ENCODE measurements at regions not wholly inside any gene's neighbourhood (a gene's known extent, or its start where the extent isn't known, plus 50 kb on each side); places are given as distances from the start of the nearest gene placed in this dataset.
A peak's percentile ranks its signal among the peaks of the same experiment; 100 is the strongest.

DNA sequence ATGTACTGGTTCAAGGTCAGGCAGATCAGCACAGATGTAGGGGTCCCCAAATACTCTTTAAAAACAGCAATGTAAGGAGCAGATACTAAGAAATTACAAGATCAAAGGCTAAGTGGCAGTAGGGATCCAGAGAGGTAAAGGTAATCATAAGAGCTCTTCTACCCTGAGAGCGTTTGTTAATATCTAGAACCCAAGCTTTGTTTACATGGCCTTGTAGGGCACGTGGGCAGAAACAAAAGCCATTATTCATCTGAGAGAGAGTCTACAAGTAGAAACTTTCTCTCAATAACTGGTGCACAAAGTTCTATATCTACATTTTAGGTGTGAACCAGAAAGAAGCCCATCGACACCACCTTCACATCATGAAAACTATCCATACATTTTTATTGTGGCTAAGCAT, 225.6 kb upstream of the PCDH10 start:
- H4K20me1 ChIP-seq (ENCODE audit: insufficient read depth, low read length): no peaks in the 10 kb centered on the region
- H3K79me2 ChIP-seq (ENCODE audit: insufficient read depth, low read length): no peaks in the 10 kb centered on the region
- H2AFZ ChIP-seq (ENCODE audit: low read depth, low read length): 0 out of 2 replicates have a peak overlapping the region, but pooled peaks have one; percentile 7
- TF ChIP-seq, protein P1, sequence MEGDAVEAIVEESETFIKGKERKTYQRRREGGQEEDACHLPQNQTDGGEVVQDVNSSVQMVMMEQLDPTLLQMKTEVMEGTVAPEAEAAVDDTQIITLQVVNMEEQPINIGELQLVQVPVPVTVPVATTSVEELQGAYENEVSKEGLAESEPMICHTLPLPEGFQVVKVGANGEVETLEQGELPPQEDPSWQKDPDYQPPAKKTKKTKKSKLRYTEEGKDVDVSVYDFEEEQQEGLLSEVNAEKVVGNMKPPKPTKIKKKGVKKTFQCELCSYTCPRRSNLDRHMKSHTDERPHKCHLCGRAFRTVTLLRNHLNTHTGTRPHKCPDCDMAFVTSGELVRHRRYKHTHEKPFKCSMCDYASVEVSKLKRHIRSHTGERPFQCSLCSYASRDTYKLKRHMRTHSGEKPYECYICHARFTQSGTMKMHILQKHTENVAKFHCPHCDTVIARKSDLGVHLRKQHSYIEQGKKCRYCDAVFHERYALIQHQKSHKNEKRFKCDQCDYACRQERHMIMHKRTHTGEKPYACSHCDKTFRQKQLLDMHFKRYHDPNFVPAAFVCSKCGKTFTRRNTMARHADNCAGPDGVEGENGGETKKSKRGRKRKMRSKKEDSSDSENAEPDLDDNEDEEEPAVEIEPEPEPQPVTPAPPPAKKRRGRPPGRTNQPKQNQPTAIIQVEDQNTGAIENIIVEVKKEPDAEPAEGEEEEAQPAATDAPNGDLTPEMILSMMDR (IDR thresholded peaks at IDR 0.05; ENCODE audit: borderline replicate concordance, extremely low read depth, low read length, poor library complexity, severe bottlenecking): no peak
- no peak for TF ChIP-seq EZH2 (IDR thresholded peaks at IDR 0.05; ENCODE audit: borderline replicate concordance, low read depth, low read length, severe bottlenecking)
- ATAC-seq (ENCODE audit: insufficient read depth, low read depth): no peak
- H3K27me3 ChIP-seq (ENCODE audit: insufficient read depth, low read length, poor library complexity): no peaks in the 10 kb centered on the region
- H3K9me3 ChIP-seq (ENCODE audit: insufficient read depth, low read length, severe bottlenecking): no peaks in the 10 kb centered on the region
- H3K4me1 ChIP-seq (ENCODE audit: insufficient read depth, low read length): no peaks in the 10 kb centered on the region
- DNase-seq: no peak
- H3K27ac ChIP-seq (ENCODE audit: low read length): no peak overlapping the region
- no peak overlapping the region for H3K9ac ChIP-seq (ENCODE audit: low read depth, low read length)
- no peaks in the 10 kb centered on the region for H3K36me3 ChIP-seq (ENCODE audit: insufficient read depth, low read length)
- H3K4me3 ChIP-seq (ENCODE audit: low read depth in 1 of 2, low read length in 2 of 2): no peak overlapping the region
- H3K4me2 ChIP-seq (ENCODE audit: insufficient read depth, low read length): no peak overlapping the region

DNA sequence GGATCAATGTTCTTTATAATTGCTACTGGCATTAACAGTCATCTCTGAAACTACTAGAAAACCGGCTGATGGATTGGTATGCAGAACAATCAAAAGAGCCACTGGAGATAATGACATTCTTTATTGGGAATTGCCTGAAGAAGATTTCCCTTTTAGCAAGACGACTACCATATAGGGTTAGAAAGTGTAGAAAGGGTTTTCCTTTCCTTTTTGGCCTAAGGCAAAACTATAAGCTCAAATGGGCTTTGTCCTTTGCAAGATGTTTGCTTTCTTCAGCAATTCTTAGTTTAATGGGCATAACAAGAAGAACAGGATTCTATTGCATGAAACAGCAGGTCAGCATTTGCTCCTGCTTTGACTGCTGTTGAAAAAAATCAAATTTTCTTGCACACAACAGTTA, 214.2 kb upstream of the PCDH10 start:
- no peak overlapping the region for H3K27ac ChIP-seq (ENCODE audit: low read length)
- H3K79me2 ChIP-seq (ENCODE audit: insufficient read depth, low read length): no peaks in the 10 kb centered on the region
- no peak for DNase-seq
- TF ChIP-seq, protein P1 (IDR thresholded peaks at IDR 0.05; ENCODE audit: borderline replicate concordance, extremely low read depth, low read length, poor library complexity, severe bottlenecking): no peak
- no peak for TF ChIP-seq EZH2 (IDR thresholded peaks at IDR 0.05; ENCODE audit: borderline replicate concordance, low read depth, low read length, severe bottlenecking)
- no peaks in the 10 kb centered on the region for H3K4me1 ChIP-seq (ENCODE audit: insufficient read depth, low read length)
- no peak overlapping the region for H3K4me2 ChIP-seq (ENCODE audit: insufficient read depth, low read length)
- ATAC-seq (ENCODE audit: insufficient read depth, low read depth): no peak
- H2AFZ ChIP-seq (ENCODE audit: low read depth, low read length): no peak overlapping the region; the same call in 1 of the 2 replicates
- no peaks in the 10 kb centered on the region for H4K20me1 ChIP-seq (ENCODE audit: insufficient read depth, low read length)
- no peak overlapping the region for H3K4me3 ChIP-seq (ENCODE audit: low read depth in 1 of 2, low read length in 2 of 2)
- no peak overlapping the region for H3K9ac ChIP-seq (ENCODE audit: low read depth, low read length)
- no peaks in the 10 kb centered on the region for H3K36me3 ChIP-seq (ENCODE audit: insufficient read depth, low read length)
- H3K27me3 ChIP-seq (ENCODE audit: insufficient read depth, low read length, poor library complexity): no peaks in the 10 kb centered on the region
- H3K9me3 ChIP-seq (ENCODE audit: insufficient read depth, low read length, severe bottlenecking): peaks cover 11% of the 10 kb centered on the region

DNA sequence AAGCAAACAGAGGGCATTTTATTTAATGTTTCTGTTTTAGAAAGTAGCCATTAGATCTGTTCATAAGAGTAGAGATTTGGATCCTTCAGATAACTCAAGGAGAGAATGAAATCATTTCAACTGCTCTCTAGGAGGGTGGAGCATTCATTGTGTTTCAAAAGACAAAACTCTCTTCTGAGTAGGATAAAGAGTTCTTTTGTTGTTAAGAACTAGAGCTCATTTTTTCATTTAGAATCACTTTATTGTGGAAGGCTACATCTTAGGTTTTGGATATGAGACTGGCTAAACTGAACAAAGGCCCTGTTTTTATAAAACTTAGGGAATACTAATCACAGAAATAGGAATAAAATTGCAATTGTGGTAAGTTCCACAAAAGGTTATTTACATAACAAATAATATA, 193.9 kb upstream of the PCDH10 start:
- Histone ChIP-seq H3K4me1 (ENCODE audit: insufficient read depth, low read length) (no peaks in the 10 kb centered on the region), H3K79me2 (ENCODE audit: insufficient read depth, low read length) (no peaks in the 10 kb centered on the region), H3K36me3 (ENCODE audit: insufficient read depth, low read length) (peaks cover 7% of the 10 kb centered on the region; the same call in 1 of the 2 replicates), H3K9ac (ENCODE audit: low read depth, low read length) (no peak overlapping the region), H4K20me1 (ENCODE audit: insufficient read depth, low read length) (no peaks in the 10 kb centered on the region), H2AFZ (ENCODE audit: low read depth, low read length) (no peak overlapping the region), H3K4me3 (ENCODE audit: low read depth in 1 of 2, low read length in 2 of 2) (no peak overlapping the region), H3K27me3 (ENCODE audit: insufficient read depth, low read length, poor library complexity) (no peaks in the 10 kb centered on the region), H3K9me3 (ENCODE audit: insufficient read depth, low read length, severe bottlenecking) (peaks cover 19% of the 10 kb centered on the region), H3K27ac (ENCODE audit: low read length) (no peak overlapping the region), H3K4me2 (ENCODE audit: insufficient read depth, low read length) (no peak overlapping the region)
- TF ChIP-seq EZH2 (IDR thresholded peaks at IDR 0.05; ENCODE audit: borderline replicate concordance, low read depth, low read length, severe bottlenecking): no peak
- no peak for ATAC-seq (ENCODE audit: insufficient read depth, low read depth)
- no peak for DNase-seq

DNA sequence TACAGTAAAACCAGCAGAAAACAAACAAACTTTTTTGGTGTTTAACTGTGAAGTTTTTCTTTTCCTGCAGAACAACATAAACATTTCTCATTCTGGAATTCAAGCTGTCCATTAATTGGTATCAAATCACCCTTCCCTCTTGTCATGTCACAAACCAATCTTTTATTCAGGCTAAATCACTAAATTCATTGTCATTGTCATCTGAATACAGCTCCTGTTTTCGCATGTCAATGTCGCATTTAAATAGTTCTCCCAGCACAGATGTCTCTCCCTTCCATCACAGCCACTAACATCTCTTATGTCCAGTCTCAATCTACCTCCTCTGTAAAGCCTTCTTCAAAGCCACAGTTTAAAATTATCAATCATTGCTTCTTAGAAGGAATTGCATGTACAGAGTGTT, 192.1 kb upstream of the PCDH10 start:
- no peaks in the 10 kb centered on the region for H4K20me1 ChIP-seq (ENCODE audit: insufficient read depth, low read length)
- peaks cover 10% of the 10 kb centered on the region; the same call in 1 of the 2 replicates for H3K36me3 ChIP-seq (ENCODE audit: insufficient read depth, low read length)
- no peak overlapping the region for H3K27ac ChIP-seq (ENCODE audit: low read length)
- H3K4me3 ChIP-seq (ENCODE audit: low read depth in 1 of 2, low read length in 2 of 2): no peak overlapping the region
- no peaks in the 10 kb centered on the region for H3K79me2 ChIP-seq (ENCODE audit: insufficient read depth, low read length)
- H3K4me1 ChIP-seq (ENCODE audit: insufficient read depth, low read length): no peaks in the 10 kb centered on the region
- ATAC-seq (ENCODE audit: insufficient read depth, low read depth): no peak
- H3K27me3 ChIP-seq (ENCODE audit: insufficient read depth, low read length, poor library complexity): no peaks in the 10 kb centered on the region
- H3K9ac ChIP-seq (ENCODE audit: low read depth, low read length): no peak overlapping the region
- no peak overlapping the region for H3K4me2 ChIP-seq (ENCODE audit: insufficient read depth, low read length)
- H3K9me3 ChIP-seq (ENCODE audit: insufficient read depth, low read length, severe bottlenecking): peaks cover 24% of the 10 kb centered on the region
- no peak overlapping the region for H2AFZ ChIP-seq (ENCODE audit: low read depth, low read length)
- DNase-seq: no peak
- TF ChIP-seq EZH2 (IDR thresholded peaks at IDR 0.05; ENCODE audit: borderline replicate concordance, low read depth, low read length, severe bottlenecking): no peak
